Activated CD4-positive, alpha-beta T cell treated with anti-CD3 and anti-CD28 coated beads, Interleukin-2, amount 10 ng/mL, durations not matched to agents 24 days and 14 days (primary cell): ENCODE measurements at regions not wholly inside any gene's neighbourhood (a gene's known extent, or its start where the extent isn't known, plus 50 kb on each side); places are given as distances from the start of the nearest gene placed in this dataset.
"Not testable (repeated sequence)": the region's sequence is repeated elsewhere in the genome, so short reads cannot be mapped to it uniquely, and the experiment has no call there.

Experiments used
- DNase-seq: peaks from one replicate; pipeline ENCODE4 v3.0.0; 2022
- H3K27ac Mint-ChIP-seq: one replicate; pipeline ENCODE4 v1.8.0; 2022; ENCODE audit warnings: mild to moderate bottlenecking, mixed read lengths
- H3K27me3 Mint-ChIP-seq: one replicate; pipeline ENCODE4 v1.8.0; 2022; ENCODE audit warnings: mixed read lengths
- H3K36me3 Mint-ChIP-seq: one replicate; pipeline ENCODE4 v1.8.0; 2022; ENCODE audit warnings: low read depth, mild to moderate bottlenecking, mixed read lengths
- H3K4me1 Mint-ChIP-seq: one replicate; pipeline ENCODE4 v1.8.0; 2021; ENCODE audit warnings: mixed read lengths
- H3K4me3 Mint-ChIP-seq: one replicate; pipeline ENCODE4 v1.8.0; 2022; ENCODE audit warnings: mild to moderate bottlenecking, moderate library complexity, mixed read lengths
- H3K9me3 Mint-ChIP-seq: one replicate; pipeline ENCODE4 v1.8.0; 2021; ENCODE audit warnings: mixed read lengths
- intact Hi-C: fragments of 100-400 bp; cut with micrococcal nuclease; formaldehyde crosslinking; loops from one replicate; pipeline ENCODE4 v1.15.1; 2023

GRCh38 chr2:21781962-21782361 lies 658.2 kb downstream of the TDRD15 start:
- Mint-ChIP-seq H3K4me1 (no peaks in the 10 kb centered on the region), H3K36me3 (no peaks in the 10 kb centered on the region), H3K27me3 (no peaks in the 10 kb centered on the region), H3K4me3 (no peak overlapping the region), H3K9me3 (peaks cover 6% of the 10 kb centered on the region), H3K27ac (no peak overlapping the region)
- intact Hi-C loops: no loop called here
- DNase-seq: no peak

DNA sequence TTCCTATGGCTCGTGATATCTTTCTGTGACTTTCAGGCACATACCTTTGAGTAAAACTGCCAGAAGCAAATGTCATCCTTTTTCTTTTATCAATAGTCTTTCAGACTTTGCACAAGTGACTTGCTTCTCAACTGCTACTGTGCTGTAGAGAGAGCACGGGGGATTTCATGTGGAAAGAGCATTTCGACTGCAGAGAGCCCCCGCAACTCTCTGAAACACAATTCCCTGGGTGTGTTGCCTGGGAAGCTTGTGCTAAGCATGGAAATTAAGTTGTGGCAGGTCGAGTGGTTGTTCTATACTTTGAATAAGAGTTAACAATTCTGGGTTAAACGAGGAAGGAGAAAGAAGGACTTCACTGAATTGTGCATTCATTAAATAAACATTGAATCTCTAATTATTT lies 659.1 kb downstream of the TDRD15 start:
- Mint-ChIP-seq H3K4me1 (no peaks in the 10 kb centered on the region), H3K4me3 (no peak overlapping the region), H3K9me3 (peaks cover 6% of the 10 kb centered on the region), H3K27ac (no peak overlapping the region), H3K27me3 (no peaks in the 10 kb centered on the region), H3K36me3 (no peaks in the 10 kb centered on the region)
- intact Hi-C loops: no loop called here
- DNase-seq: no peak

DNA sequence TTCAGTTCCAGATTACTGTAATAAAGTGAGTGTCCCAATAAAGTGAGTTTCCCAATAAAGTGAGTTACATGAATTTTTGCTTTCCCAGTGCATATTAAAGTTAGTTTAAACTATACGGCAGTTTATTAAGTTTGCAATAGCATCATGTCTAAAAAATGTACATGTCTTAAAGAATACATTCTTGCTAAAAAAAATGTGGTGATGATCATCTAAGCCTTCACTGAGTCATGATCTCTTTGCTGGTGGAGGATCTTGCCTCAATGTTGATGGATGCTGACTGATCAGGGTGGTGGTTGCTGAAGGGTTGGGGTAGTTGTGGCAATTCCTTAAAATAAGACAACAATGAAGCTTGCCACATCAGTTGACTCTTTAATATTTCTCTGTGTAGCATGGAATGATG lies 664.2 kb downstream of the TDRD15 start:
- H3K9me3 Mint-ChIP-seq: no peaks in the 10 kb centered on the region
- no peaks in the 10 kb centered on the region for H3K4me1 Mint-ChIP-seq
- H3K27ac Mint-ChIP-seq: no peak overlapping the region
- intact Hi-C loops: no loop called here
- no peak for DNase-seq
- H3K36me3 Mint-ChIP-seq: no peaks in the 10 kb centered on the region
- no peaks in the 10 kb centered on the region for H3K27me3 Mint-ChIP-seq
- no peak overlapping the region for H3K4me3 Mint-ChIP-seq

- H3K9me3 Mint-ChIP-seq, H3K27me3 Mint-ChIP-seq, H3K27ac Mint-ChIP-seq, H3K4me3 Mint-ChIP-seq, intact Hi-C loops, H3K36me3 Mint-ChIP-seq, H3K4me1 Mint-ChIP-seq, DNase-seq: not testable (repeated sequence)
Observed at GRCh38 chr2:21790311-21790710, 666.5 kb downstream of the TDRD15 start.

DNA sequence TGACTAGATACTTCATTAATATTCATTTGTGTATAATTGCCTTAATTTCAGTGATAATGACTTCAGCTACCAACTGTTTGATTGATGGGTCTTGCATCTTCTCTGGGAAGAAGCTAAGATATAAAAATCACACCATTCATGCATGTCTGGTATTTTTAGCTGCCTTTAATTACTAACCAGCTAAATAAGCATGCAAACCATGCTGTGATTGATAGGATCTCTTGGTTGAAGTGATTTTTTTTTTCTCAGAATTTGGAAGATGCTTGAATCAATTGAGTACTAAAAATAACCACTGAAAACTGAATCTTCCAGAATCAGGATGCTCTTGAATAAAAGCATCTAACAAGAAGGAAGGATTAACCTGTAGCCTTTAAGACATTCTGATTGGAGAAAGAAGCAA lies 668.8 kb downstream of the TDRD15 start:
- Mint-ChIP-seq H3K27me3 (no peaks in the 10 kb centered on the region), H3K9me3 (no peaks in the 10 kb centered on the region), H3K27ac (no peak overlapping the region), H3K4me3 (no peak overlapping the region), H3K4me1 (no peaks in the 10 kb centered on the region), H3K36me3 (no peaks in the 10 kb centered on the region)
- no peak for DNase-seq
- intact Hi-C loops: no loop called here

DNA sequence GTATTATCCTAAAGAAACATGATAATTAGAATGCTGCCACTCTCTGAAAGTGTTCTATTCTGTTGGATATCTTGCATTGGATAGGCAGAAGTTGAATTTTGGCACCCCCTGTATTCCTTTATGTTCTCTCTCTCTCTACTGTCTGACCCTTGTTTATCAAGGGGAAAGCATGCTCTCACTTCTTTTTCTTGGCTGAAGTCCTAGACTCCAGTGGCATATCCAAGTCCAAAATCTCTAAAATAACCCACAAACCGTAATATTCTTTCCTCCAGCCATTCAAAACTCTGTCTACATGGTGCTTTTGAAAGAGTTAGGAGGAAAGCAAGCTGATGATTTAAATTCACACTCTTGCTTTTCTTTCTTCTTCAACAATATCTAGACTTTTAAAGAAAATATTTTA lies 669.7 kb downstream of the TDRD15 start:
- intact Hi-C loops: no loop called here
- H3K4me3 Mint-ChIP-seq: no peak overlapping the region
- H3K4me1 Mint-ChIP-seq: no peaks in the 10 kb centered on the region
- no peaks in the 10 kb centered on the region for H3K36me3 Mint-ChIP-seq
- no peak overlapping the region for H3K27ac Mint-ChIP-seq
- H3K9me3 Mint-ChIP-seq: no peaks in the 10 kb centered on the region
- no peaks in the 10 kb centered on the region for H3K27me3 Mint-ChIP-seq
- no peak for DNase-seq

GRCh38 chr2:21794611-21795010 lies 670.8 kb downstream of the TDRD15 start:
- no peak for DNase-seq
- intact Hi-C loops: no loop called here
- no peak overlapping the region for H3K27ac Mint-ChIP-seq
- H3K4me1 Mint-ChIP-seq: no peaks in the 10 kb centered on the region
- no peaks in the 10 kb centered on the region for H3K9me3 Mint-ChIP-seq
- no peaks in the 10 kb centered on the region for H3K36me3 Mint-ChIP-seq
- H3K4me3 Mint-ChIP-seq: no peak overlapping the region
- H3K27me3 Mint-ChIP-seq: no peaks in the 10 kb centered on the region

DNA sequence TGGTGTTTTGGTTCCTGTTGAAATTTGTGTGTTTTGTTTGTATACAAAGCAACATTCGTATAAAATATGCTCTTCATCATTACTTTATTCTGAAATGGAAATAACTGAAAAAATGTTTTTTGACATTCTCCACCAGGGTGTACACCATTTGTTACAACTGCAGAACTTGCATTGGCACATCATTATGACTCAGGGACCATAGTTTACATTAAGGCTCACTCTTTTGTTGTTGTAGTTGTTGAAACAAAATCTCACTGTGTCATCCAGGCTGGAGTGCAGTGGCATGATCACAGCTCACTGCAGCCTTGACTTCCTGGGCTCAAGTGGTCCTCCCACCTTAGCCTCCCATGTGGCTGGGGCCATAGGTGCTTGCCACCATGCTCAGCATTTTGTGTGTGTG lies 676.6 kb downstream of the TDRD15 start:
- no peak overlapping the region for H3K4me3 Mint-ChIP-seq
- no peaks in the 10 kb centered on the region for H3K9me3 Mint-ChIP-seq
- no peaks in the 10 kb centered on the region for H3K4me1 Mint-ChIP-seq
- DNase-seq: no peak
- H3K27ac Mint-ChIP-seq: no peak overlapping the region
- H3K27me3 Mint-ChIP-seq: no peaks in the 10 kb centered on the region
- no peaks in the 10 kb centered on the region for H3K36me3 Mint-ChIP-seq
- intact Hi-C loops: no loop called here

DNA sequence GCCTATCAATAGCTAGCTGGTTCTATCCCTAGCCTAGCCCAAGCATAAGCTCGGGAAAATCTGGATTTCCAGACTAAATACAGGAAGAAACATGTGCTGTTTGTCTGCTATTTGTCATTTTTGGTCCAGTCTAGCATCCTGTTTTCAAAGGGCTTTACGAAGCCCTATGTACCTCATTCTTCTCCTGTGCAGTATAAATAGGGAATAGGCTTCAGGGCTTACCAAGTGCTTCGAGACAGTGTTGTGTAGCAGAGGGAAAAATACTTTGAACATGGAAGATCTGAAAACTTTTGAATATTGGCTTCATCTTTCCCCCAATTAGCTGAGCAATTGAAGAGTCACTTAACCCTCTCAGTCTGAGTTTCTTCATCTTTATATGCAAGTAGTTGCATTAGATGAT lies 679.8 kb downstream of the TDRD15 start:
- intact Hi-C loops: no loop called here
- H3K36me3 Mint-ChIP-seq: no peaks in the 10 kb centered on the region

GRCh38 chr2:21804151-21804550 lies 680.4 kb downstream of the TDRD15 start:
- Mint-ChIP-seq H3K36me3 (no peaks in the 10 kb centered on the region), H3K4me1 (no peaks in the 10 kb centered on the region), H3K27ac (no peak overlapping the region), H3K9me3 (no peaks in the 10 kb centered on the region), H3K27me3 (no peaks in the 10 kb centered on the region), H3K4me3 (no peak overlapping the region)
- intact Hi-C loops: no loop called here
- DNase-seq: no peak

More for the DNA sequence above, 679.8 kb downstream of the TDRD15 start:
- Mint-ChIP-seq H3K4me3 (no peak overlapping the region), H3K4me1 (no peaks in the 10 kb centered on the region), H3K27ac (no peak overlapping the region), H3K27me3 (no peaks in the 10 kb centered on the region), H3K9me3 (no peaks in the 10 kb centered on the region)
- DNase-seq: no peak

- Mint-ChIP-seq H3K4me1 (no peaks in the 10 kb centered on the region), H3K9me3 (no peaks in the 10 kb centered on the region), H3K27ac (no peak overlapping the region), H3K36me3 (no peaks in the 10 kb centered on the region), H3K27me3 (no peaks in the 10 kb centered on the region), H3K4me3 (no peak overlapping the region)
- no peak for DNase-seq
- intact Hi-C loops: no loop called here
Observed at GRCh38 chr2:21811541-21811940, 687.8 kb downstream of the TDRD15 start.

DNA sequence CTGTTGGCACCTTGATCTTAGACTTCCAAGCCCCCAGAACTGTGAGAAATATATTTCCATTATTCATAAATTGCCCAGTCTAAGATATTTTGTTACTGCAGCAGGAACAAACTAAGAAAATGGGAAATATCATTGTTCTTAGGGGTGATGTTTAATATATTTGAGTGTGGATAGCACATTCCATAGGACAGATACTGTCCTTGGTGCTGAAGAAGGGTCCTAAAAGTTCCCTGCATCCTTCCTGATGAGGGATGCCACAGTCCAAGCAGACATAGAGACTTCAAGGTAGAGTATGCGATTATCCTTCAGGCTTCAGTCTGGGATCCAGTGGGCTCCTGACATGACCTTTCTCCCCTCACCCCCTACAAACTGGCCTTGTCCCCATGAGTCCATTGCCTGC lies 689.0 kb downstream of the TDRD15 start:
- intact Hi-C loops: no loop called here
- no peak for DNase-seq
- peaks cover 3% of the 10 kb centered on the region for H3K9me3 Mint-ChIP-seq
- H3K27ac Mint-ChIP-seq: no peak overlapping the region
- H3K4me3 Mint-ChIP-seq: no peak overlapping the region
- no peaks in the 10 kb centered on the region for H3K4me1 Mint-ChIP-seq
- no peaks in the 10 kb centered on the region for H3K36me3 Mint-ChIP-seq
- no peaks in the 10 kb centered on the region for H3K27me3 Mint-ChIP-seq

GRCh38 chr2:21814588-21815149 lies 690.9 kb downstream of the TDRD15 start:
- H3K4me1 Mint-ChIP-seq: no peaks in the 10 kb centered on the region
- H3K9me3 Mint-ChIP-seq: peaks cover 3% of the 10 kb centered on the region
- no peak for DNase-seq
- H3K27me3 Mint-ChIP-seq: no peaks in the 10 kb centered on the region
- no peak overlapping the region for H3K27ac Mint-ChIP-seq
- intact Hi-C loops: no loop called here
- H3K36me3 Mint-ChIP-seq: no peaks in the 10 kb centered on the region
- H3K4me3 Mint-ChIP-seq: no peak overlapping the region

GRCh38 chr2:21818212-21818795 lies 694.5 kb downstream of the TDRD15 start:
- intact Hi-C loops: no loop called here
- H3K27ac Mint-ChIP-seq: no peak overlapping the region
- H3K9me3 Mint-ChIP-seq: peaks cover 3% of the 10 kb centered on the region
- H3K4me1 Mint-ChIP-seq: no peaks in the 10 kb centered on the region
- no peaks in the 10 kb centered on the region for H3K36me3 Mint-ChIP-seq
- no peak overlapping the region for H3K4me3 Mint-ChIP-seq
- no peaks in the 10 kb centered on the region for H3K27me3 Mint-ChIP-seq
- DNase-seq: no peak

- no peak overlapping the region for H3K4me3 Mint-ChIP-seq
- DNase-seq: no peak
- H3K27ac Mint-ChIP-seq: no peak overlapping the region
- no peaks in the 10 kb centered on the region for H3K27me3 Mint-ChIP-seq
- H3K4me1 Mint-ChIP-seq: no peaks in the 10 kb centered on the region
- intact Hi-C loops: no loop called here
- H3K9me3 Mint-ChIP-seq: peaks cover 3% of the 10 kb centered on the region
- H3K36me3 Mint-ChIP-seq: no peaks in the 10 kb centered on the region
Observed at GRCh38 chr2:21819454-21819853, 695.7 kb downstream of the TDRD15 start.
